ENCODE measurements at regions not wholly inside any gene's neighbourhood (a gene's known extent, or its start where the extent isn't known, plus 50 kb on each side); places are given as distances from the start of the nearest gene placed in this dataset.

- no peak for DNase-seq (ENCODE audit: extremely low read depth, low read depth, low spot score)
Measured at GRCh38 chr12:93011100-93011499, 82.0 kb upstream of the EEA1 start.

DNA sequence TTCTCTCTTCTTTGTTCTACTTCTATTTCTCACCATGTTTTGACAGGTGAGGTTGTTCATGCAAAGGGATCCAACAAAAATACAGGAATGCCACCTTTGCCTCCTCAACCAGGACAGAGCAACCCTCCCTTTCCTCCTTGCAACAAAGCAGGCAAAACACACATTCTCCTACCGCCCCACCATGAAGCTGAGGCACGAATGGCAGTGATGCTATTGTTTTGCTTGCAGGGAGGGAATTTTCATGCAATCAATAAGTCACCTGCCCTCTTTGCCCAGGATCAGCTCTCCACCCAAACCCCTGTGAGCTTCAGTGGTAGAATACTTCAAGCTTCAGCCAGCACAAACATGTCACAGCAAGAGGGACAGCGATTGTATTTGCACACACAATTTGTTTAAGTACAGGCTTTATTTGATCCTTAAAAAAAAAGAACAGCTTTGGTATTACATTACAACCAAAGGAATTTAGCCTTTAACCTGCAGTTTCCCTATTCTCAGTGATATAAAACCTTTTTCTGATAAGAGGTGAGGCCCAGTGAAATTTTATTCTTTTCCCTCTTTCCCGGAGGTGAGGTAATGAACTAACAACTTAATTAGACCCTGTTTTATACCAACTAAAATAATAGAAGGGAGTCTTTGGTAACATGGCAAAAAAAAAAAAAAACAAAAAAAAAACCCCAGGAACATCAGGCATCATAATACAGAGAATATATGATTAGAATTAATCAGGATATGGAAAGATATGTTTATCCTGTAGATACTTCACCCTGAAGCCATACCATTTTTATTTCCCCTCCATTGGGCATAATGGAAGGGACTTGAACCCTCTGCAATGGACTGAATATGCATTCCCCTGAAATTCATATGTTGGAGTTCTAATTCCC is 87.0 kb upstream of the EEA1 start:
- no peak for DNase-seq (ENCODE audit: extremely low read depth, low read depth, low spot score)

GRCh38 chr12:93016752-93017350 is 87.8 kb upstream of the EEA1 start:
- no peak for DNase-seq (ENCODE audit: extremely low read depth, low read depth, low spot score)

DNA sequence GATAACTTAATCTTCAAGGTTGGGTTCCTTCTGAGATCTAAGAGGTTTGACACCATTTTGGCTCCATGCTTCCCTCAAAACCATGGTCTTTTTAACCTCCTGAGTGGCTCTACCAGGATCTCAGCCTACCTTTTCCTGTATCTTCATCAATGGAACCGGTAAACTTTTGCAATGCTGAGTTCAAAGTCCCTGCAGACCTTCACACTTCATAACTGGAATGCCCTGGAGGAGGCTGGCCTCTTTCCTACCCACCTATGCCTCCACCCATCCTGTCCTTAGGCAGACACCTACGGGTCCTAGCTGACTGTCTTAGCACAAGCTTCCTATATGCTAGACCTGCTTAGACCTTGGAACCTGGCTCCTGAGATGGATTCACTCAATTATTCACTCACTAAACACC is 89.5 kb upstream of the EEA1 start:
- no peak for DNase-seq (ENCODE audit: extremely low read depth, low read depth, low spot score)

GRCh38 chr12:93019212-93019927 is 90.3 kb upstream of the EEA1 start:
- DNase-seq (ENCODE audit: extremely low read depth, low read depth, low spot score): no peak

GRCh38 chr12:93019975-93020630 is 91.0 kb upstream of the EEA1 start:
- DNase-seq (ENCODE audit: extremely low read depth, low read depth, low spot score): no peak

DNA sequence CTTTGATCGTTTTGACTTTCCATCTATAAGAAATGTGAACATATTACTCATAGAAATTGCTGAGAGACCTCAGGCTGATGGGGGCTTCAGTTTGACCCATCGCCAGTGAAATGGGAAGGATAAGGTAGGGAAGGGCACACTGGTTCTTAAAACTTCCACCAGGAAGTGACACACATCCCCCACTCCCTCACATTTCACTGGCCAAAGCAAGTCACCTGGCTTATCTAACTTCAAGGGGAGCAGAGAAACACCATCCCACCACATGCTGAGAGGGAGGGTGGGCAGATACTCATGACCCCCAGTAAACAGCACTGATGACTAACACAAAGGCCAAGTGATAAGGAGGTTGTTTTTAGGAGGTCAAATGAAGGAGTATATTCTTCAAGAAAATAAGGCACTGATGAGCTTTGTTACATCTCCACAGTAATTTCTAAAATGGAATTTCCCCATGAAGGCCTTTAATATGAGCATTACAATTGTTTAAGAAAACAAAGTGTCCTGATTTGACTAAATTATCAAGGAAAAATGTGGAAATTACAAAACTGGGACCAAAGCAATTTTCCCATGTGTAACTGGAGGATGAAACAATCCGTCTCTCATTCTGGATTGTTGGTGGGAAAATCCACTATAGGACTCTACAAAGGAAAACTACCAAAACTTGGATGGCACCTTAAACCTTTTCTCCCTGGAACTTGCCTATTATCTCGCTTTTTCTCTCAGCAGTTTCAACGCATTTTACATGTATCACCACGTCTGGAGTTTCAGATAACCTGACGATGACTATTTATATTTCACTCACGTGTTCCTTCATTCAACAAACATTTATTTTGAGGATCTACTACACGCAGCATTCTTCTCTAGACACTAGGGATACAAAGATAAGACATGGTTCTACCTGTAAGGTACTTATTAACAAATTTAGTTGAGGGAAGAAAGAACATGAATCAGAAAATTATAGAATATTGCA is 91.8 kb upstream of the EEA1 start:
- DNase-seq (ENCODE audit: extremely low read depth, low read depth, low spot score): no peak

- DNase-seq (ENCODE audit: extremely low read depth, low read depth, low spot score): no peak
Measured at GRCh38 chr12:93022603-93023340, 93.7 kb upstream of the EEA1 start.

- peak; percentile 66 for DNase-seq (ENCODE audit: extremely low read depth, low read depth, low spot score)
Measured at GRCh38 chr12:93025145-93026103, 96.3 kb upstream of the EEA1 start.

DNA sequence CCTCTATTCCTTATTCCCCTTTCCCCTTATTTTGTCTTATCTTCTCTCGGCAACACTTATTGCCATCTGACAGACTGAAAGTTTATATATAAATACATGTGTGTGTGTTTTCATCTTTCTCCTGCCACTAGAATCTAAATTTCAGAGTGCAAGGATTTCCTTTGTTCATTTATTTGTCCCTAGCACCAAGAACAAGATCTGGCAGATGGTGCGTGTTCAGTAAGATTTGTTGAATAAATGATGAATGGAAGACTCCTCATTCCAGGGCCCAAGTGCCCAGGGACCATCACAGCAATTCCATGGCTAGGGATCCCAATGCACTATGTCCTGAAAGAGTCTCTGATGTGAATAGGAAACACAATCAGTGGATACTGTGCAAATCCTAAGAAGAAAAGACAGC is 97.9 kb upstream of the EEA1 start:
- no peak for DNase-seq (ENCODE audit: extremely low read depth, low read depth, low spot score)

DNA sequence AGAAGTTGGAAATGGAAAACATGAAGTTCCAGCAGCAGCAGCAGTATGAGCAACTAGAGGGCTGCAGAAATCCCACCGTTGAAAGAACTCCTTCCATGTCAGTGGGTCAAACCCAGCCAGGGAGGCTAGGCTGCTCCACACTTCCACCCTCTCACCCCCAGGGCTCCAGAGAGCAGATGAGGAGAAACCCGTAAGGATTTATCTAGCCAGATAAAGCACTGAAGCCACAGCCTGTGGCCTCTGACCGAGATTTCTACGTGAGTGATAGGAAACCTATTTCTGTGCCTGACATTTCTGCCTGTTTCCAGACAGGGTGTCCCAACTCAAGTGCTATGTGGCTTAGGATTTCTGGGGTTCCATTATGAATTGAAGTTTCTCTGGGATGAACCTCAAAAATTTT is 100.0 kb upstream of the EEA1 start:
- no peak for DNase-seq (ENCODE audit: extremely low read depth, low read depth, low spot score)

DNA sequence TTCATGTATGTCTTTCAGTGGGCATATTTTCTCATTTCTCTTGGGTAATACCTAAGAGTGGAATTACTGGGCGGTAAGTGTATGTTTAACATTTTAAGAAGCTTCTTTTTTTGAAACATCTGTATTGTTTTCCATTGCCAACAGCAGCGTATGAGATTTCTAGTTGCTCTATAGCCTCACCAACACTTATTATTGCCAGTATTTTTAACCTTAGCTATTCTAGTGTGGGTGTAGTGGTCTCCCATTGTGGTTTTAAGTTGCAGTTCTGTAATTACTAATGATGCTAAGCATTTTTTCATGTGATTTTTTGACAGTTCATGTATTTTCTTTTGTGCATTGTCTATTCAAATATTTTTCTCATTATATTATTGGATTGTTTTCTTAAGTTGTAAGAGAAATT is 101.9 kb upstream of the EEA1 start:
- DNase-seq (ENCODE audit: extremely low read depth, low read depth, low spot score): no peak

DNA sequence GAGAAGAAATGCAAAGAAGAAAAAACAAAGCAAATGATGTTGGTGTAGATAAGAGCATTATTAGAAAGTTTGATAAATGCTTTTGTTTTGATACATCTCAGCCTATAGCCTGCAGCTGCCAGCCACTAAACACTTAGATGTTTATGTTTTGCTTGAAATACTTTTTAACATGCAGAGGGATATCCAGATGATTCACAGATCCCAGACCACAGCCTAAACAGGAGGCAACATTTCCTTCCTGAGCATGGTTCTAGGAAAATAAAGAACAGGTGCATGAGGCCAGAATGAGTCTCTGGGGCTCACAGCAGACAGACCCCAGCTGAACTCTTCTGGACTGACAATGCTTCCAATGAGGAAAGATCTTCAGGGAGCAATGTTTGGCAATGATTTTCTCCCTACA is 103.7 kb upstream of the EEA1 start:
- peak; percentile 66 for DNase-seq (ENCODE audit: extremely low read depth, low read depth, low spot score)

GRCh38 chr12:93033948-93034347 is 104.9 kb upstream of the EEA1 start:
- DNase-seq (ENCODE audit: extremely low read depth, low read depth, low spot score): no peak

GRCh38 chr12:93039062-93039461 is 110.0 kb upstream of the EEA1 start:
- no peak for DNase-seq (ENCODE audit: extremely low read depth, low read depth, low spot score)

DNA sequence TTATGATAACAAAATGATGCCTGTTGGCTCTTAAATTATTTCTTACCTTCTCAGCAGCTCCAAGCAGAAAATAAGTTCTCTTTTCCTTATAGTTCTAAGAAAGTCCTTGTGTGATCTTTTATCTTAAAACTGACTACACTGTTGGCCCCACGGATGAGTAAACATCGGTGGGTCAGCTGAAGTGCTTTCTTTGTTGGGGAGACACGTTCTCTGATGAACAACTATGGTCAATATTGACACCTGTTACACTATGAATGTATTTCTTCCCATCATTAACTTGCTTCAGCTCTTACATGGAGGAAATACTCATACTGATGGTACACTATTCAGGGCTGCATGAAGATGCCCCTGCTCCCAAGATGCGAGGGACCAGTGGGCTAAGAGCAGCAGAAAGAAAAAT is 110.8 kb upstream of the EEA1 start:
- DNase-seq (ENCODE audit: extremely low read depth, low read depth, low spot score): no peak

GRCh38 chr12:93040367-93040766 is 111.3 kb upstream of the EEA1 start:
- DNase-seq (ENCODE audit: extremely low read depth, low read depth, low spot score): no peak

- no peak for DNase-seq (ENCODE audit: extremely low read depth, low read depth, low spot score)
Measured at GRCh38 chr12:93041416-93041815, 112.3 kb upstream of the EEA1 start.
